GM19463 (cell line): ENCODE measurements at regions not wholly inside any gene's neighbourhood (a gene's known extent, or its start where the extent isn't known, plus 50 kb on each side); places are given as distances from the start of the nearest gene placed in this dataset.
"Not testable (repeated sequence)": the region's sequence is repeated elsewhere in the genome, so short reads cannot be mapped to it uniquely, and the experiment has no call there.

ENCODE experiments used
- ATAC-seq: cut with Tn5 transposase; IDR thresholded peaks from one replicate; pipeline ENCODE4 v1.9.1; 2021; ENCODE audit warnings: mild to moderate bottlenecking, moderate library complexity; ENCODE audit not compliant: unreplicated experiment

- no peak for ATAC-seq
Measured at GRCh38 chr20:41734506-41734945, 116.3 kb upstream of the CHD6 start.

- no peak for ATAC-seq
Measured at GRCh38 chr20:41733151-41733550, 115.0 kb upstream of the CHD6 start.

- not testable (repeated sequence) for ATAC-seq
Measured at GRCh38 chr20:41731198-41731597, 113.0 kb upstream of the CHD6 start.

GRCh38 chr20:41727681-41728080 is 109.5 kb upstream of the CHD6 start:
- not testable (repeated sequence) for ATAC-seq

- ATAC-seq, result no peak
Measured at GRCh38 chr20:41726727-41727126, 108.5 kb upstream of the CHD6 start.

- ATAC-seq, result no peak
Measured at GRCh38 chr20:41719151-41719550, 101.0 kb upstream of the CHD6 start.

GRCh38 chr20:41717483-41717882 is 99.3 kb upstream of the CHD6 start:
- no peak for ATAC-seq

- no peak for ATAC-seq
Measured at GRCh38 chr20:41716911-41717310, 98.7 kb upstream of the CHD6 start.

GRCh38 chr20:41716436-41716835 is 98.3 kb upstream of the CHD6 start:
- ATAC-seq, result no peak

- no peak for ATAC-seq
Measured at GRCh38 chr20:41715526-41715925, 97.3 kb upstream of the CHD6 start.

GRCh38 chr20:41714030-41714429 is 95.9 kb upstream of the CHD6 start:
- no peak for ATAC-seq

GRCh38 chr20:41704896-41705295 is 86.7 kb upstream of the CHD6 start:
- ATAC-seq, result no peak

GRCh38 chr20:41702647-41703046 is 84.5 kb upstream of the CHD6 start:
- ATAC-seq, result no peak

GRCh38 chr20:41701588-41702348 is 83.6 kb upstream of the CHD6 start:
- no peak for ATAC-seq

- ATAC-seq, result not testable (repeated sequence)
Measured at GRCh38 chr20:41699673-41700072, 81.5 kb upstream of the CHD6 start.

GRCh38 chr20:41697861-41698559 is 79.8 kb upstream of the CHD6 start:
- ATAC-seq, result no peak

GRCh38 chr20:41696428-41696827 is 78.3 kb upstream of the CHD6 start:
- no peak for ATAC-seq

- ATAC-seq, result no peak
Measured at GRCh38 chr20:41694796-41695195, 76.6 kb upstream of the CHD6 start.

GRCh38 chr20:41693136-41693979 is 75.2 kb upstream of the CHD6 start:
- peak; percentile 91 for ATAC-seq

GRCh38 chr20:41692479-41693135 is 74.4 kb upstream of the CHD6 start:
- peak; percentile 44 for ATAC-seq

- ATAC-seq, result no peak
Measured at GRCh38 chr20:41691443-41691842, 73.3 kb upstream of the CHD6 start.
